Endothelial cell of umbilical vein (primary cell): ENCODE measurements at regions not wholly inside any gene's neighbourhood (a gene's known extent, or its start where the extent isn't known, plus 50 kb on each side); places are given as distances from the start of the nearest gene placed in this dataset.

Source experiments
- BruUV-seq: library from RNA; stranded (reverse); fragments of 400-500 nt; replicated peaks from 2 replicates; lab custom pipeline; 2021; lab: Mats Ljungman, UMichigan
- CTCF ChIA-PET: fragments of 300-600, 350-600 bp; sonication (Branson Sonifier 250); formaldehyde crosslinking; loops from one replicate; lab custom pipeline; 2021; ENCODE audit warnings: antibody characterized with exemption, inconsistent platforms; lab: Charles Lee
- POLR2A ChIA-PET: fragments of 300-600, 350-600 bp; sonication (Branson Sonifier 250); formaldehyde crosslinking; loops from one replicate; lab custom pipeline; 2021; ENCODE audit warnings: antibody characterized with exemption, inconsistent platforms; lab: Charles Lee
- DNase-seq: peaks from one replicate; pipeline ENCODE4 v3.0.0-alpha.2; 2011; ENCODE audit warnings: low read depth, low spot score
- FAIRE-seq: peaks from 2 replicates; lab custom pipeline; 2011; peaks lifted over from hg19 to GRCh38; lab: Jason Lieb, UNC
- H2AFZ ChIP-seq: 2 replicates; pipeline ENCODE4 v1.6.0; 2012; ENCODE audit warnings: low read depth, low read length, control low read depth, inconsistent platforms
- H3K27ac ChIP-seq: 2 replicates; pipeline ENCODE4 v1.5.1; 2011; ENCODE audit warnings: low read depth, mild to moderate bottlenecking, control low read depth, low read length, moderate library complexity; ENCODE audit not compliant: insufficient read depth
- H3K27me3 ChIP-seq, 2 experiments: 2 replicates each; pipeline versions ENCODE4 v1.6.0 to v1.6.1; 2011; ENCODE audit warnings: low read length in 2 of 2, mixed read lengths in 1 of 2; ENCODE audit not compliant: control insufficient read depth in 2 of 2, insufficient read depth in 2 of 2
- H3K36me3 ChIP-seq, 2 experiments: 2 replicates in 1 of 2; 3 replicates in 1 of 2; pipeline ENCODE4 v1.5.1; 2011; ENCODE audit warnings: low read length in 2 of 2, mild to moderate bottlenecking in 1 of 2, moderate library complexity in 1 of 2; ENCODE audit not compliant: control insufficient read depth in 2 of 2, insufficient read depth in 2 of 2; ENCODE audit errors: extremely low read depth in 1 of 2
- H3K4me1 ChIP-seq: 3 replicates; pipeline ENCODE4 v1.5.1; 2011; ENCODE audit warnings: mild to moderate bottlenecking, low read length; ENCODE audit not compliant: control insufficient read depth, insufficient read depth; ENCODE audit errors: extremely low read depth
- H3K4me2 ChIP-seq: 2 replicates; pipeline ENCODE4 v1.6.1; 2011; ENCODE audit warnings: low read length, control low read depth, mixed read lengths; ENCODE audit not compliant: insufficient read depth
- H3K4me3 ChIP-seq, 3 experiments: fragments of 200-600 bp in 1 of 3; sonication (generic), shearing (Covaris generic) in 1 of 3; replicated peaks in 1 of 3; 2 replicates each; pipeline ENCODE4 v1.5.1; 2011 to 2016; ENCODE audit warnings: control low read depth in 3 of 3, low read length in 3 of 3, mild to moderate bottlenecking in 2 of 3, inconsistent platforms in 1 of 3, low read depth in 1 of 3, moderate library complexity in 1 of 3; ENCODE audit not compliant: insufficient read depth in 1 of 3
- H3K79me2 ChIP-seq: 2 replicates; pipeline ENCODE4 v1.6.0; 2012; ENCODE audit warnings: low read length, inconsistent platforms; ENCODE audit not compliant: control insufficient read depth, insufficient read depth
- H3K9ac ChIP-seq: replicated peaks from 2 replicates; pipeline ENCODE3; 2011; ENCODE audit warnings: low read length, control low read depth; ENCODE audit not compliant: insufficient read depth; ENCODE audit errors: extremely low read depth
- H3K9me1 ChIP-seq: replicated peaks from 3 replicates; pipeline ENCODE4 v1.6.0; 2011; ENCODE audit warnings: mild to moderate bottlenecking, low read length; ENCODE audit not compliant: control insufficient read depth, insufficient read depth; ENCODE audit errors: extremely low read depth
- H3K9me3 ChIP-seq: replicated peaks from 2 replicates; pipeline ENCODE4 v1.5.1; 2012; ENCODE audit warnings: low read length, inconsistent platforms; ENCODE audit not compliant: control insufficient read depth, insufficient read depth
- H4K20me1 ChIP-seq: replicated peaks from 2 replicates; pipeline ENCODE3; 2011; ENCODE audit warnings: mild to moderate bottlenecking, low read length; ENCODE audit not compliant: control insufficient read depth, insufficient read depth; ENCODE audit errors: extremely low read depth
- CTCF ChIP-seq, 2 donors: IDR thresholded peaks; 1 replicate in 1 of 2; 2 replicates in 1 of 2; pipeline ENCODE4 v1.5.1; 2011; ENCODE audit warnings: low read length in 2 of 2, mild to moderate bottlenecking in 2 of 2, moderate library complexity in 2 of 2, control low read depth in 1 of 2, inconsistent platforms in 1 of 2, low read depth in 1 of 2; ENCODE audit not compliant: insufficient read depth in 1 of 2; ENCODE audit errors: extremely low read depth in 1 of 2
- EZH2 ChIP-seq: IDR thresholded peaks from 2 replicates; pipeline ENCODE4 v1.6.1; 2012; ENCODE audit warnings: borderline replicate concordance, low read depth, mild to moderate bottlenecking, moderate library complexity, low read length, inconsistent platforms; ENCODE audit not compliant: severe bottlenecking
- FOS ChIP-seq: IDR thresholded peaks from 2 replicates; pipeline ENCODE4 v1.6.1; 2011; ENCODE audit warnings: mild to moderate bottlenecking, low read length, moderate library complexity, borderline replicate concordance; ENCODE audit not compliant: insufficient read depth
- GATA2 ChIP-seq: IDR thresholded peaks from 2 replicates; pipeline ENCODE4 v1.7.0; 2011; ENCODE audit warnings: low read depth, mild to moderate bottlenecking, moderate library complexity, mixed read lengths, low read length; ENCODE audit not compliant: insufficient read length, insufficient read depth
- JUN ChIP-seq: IDR thresholded peaks from 2 replicates; pipeline ENCODE4 v1.6.1; 2011; ENCODE audit warnings: borderline replicate concordance, low read depth; ENCODE audit not compliant: insufficient read length, insufficient read depth
- MAX ChIP-seq: IDR thresholded peaks from 2 replicates; pipeline ENCODE4 v1.6.1; 2011; ENCODE audit not compliant: insufficient read depth, insufficient read length
- MYC ChIP-seq: IDR thresholded peaks from one replicate; pipeline ENCODE4 v1.6.1; 2011; ENCODE audit warnings: mild to moderate bottlenecking, low read depth, low read length
- POLR2A ChIP-seq: IDR thresholded peaks from 2 replicates; pipeline ENCODE4 v1.6.1; 2012; ENCODE audit warnings: low read depth, mild to moderate bottlenecking, control low read depth, low read length
- POLR2AphosphoS5 ChIP-seq: IDR thresholded peaks from 2 replicates; pipeline ENCODE4 v1.6.1; 2012; ENCODE audit warnings: low read depth, mild to moderate bottlenecking, control low read depth, low read length, moderate library complexity; ENCODE audit not compliant: insufficient read depth
- dilution Hi-C: fragments of 300-500 bp; cut with MboI; formaldehyde crosslinking; loops from one replicate; pipeline ENCODE4 v1.15.0; 2019; ENCODE audit warnings: low sequenced_read_pairs; ENCODE audit not compliant: extremely low pct_ligation_motif_present
- intact Hi-C: fragments of 100-400 bp; cut with micrococcal nuclease; formaldehyde crosslinking; loops from one replicate; pipeline ENCODE4 v1.10.0; 2022

- Histone ChIP-seq H3K9me3 (no peaks in the 10 kb centered on the region), H4K20me1 (no peaks in the 10 kb centered on the region), H3K4me1 (no peaks in the 10 kb centered on the region), H3K4me2 (no peak overlapping the region), H3K27ac (no peak overlapping the region), H3K4me3 (no peak overlapping the region), H2AFZ (no peak overlapping the region), H3K79me2 (no peaks in the 10 kb centered on the region), H3K27me3 (no peaks in the 10 kb centered on the region), H3K9me1 (no peaks in the 10 kb centered on the region), H3K9ac (no peak overlapping the region), H3K36me3 (no peaks in the 10 kb centered on the region)
- intact Hi-C loops, result no loop called here
- BruUV-seq, result no TSS peak
- dilution Hi-C loops, result no loop called here
- FAIRE-seq (no peak), DNase-seq (no peak)
- POLR2A ChIA-PET, result no interaction called here
- CTCF ChIA-PET, result no interaction called here
- TF ChIP-seq FOS (no peak), GATA2 (no peak), MYC (no peak), JUN (no peak), POLR2AphosphoS5 (no peak), EZH2 (no peak), MAX (no peak), CTCF (IDR thresholded peaks at IDR 0.05; ENCODE audit: extremely low read depth in 1 of 2, insufficient read depth in 1 of 2, low read depth in 1 of 2, low read length in 2 of 2) (no peak), POLR2A (no peak)
Measured at GRCh38 chr16:52871481-52871880, 181.2 kb downstream of the CHD9NB start.
